Fibroblast of peridontal ligament (primary cell): ENCODE measurements at regions not wholly inside any gene's neighbourhood (a gene's known extent, or its start where the extent isn't known, plus 50 kb on each side); places are given as distances from the start of the nearest gene placed in this dataset.

ENCODE experiments used
- DNase-seq: peaks from one replicate; pipeline ENCODE4 v3.0.0-alpha.2; 2010; ENCODE audit errors: extremely low read depth

- DNase-seq, result no peak
Observed at GRCh38 chr10:3428826-3429225, 256.2 kb upstream of the PITRM1 start.

- no peak for DNase-seq
Observed at GRCh38 chr10:3427950-3428354, 255.4 kb upstream of the PITRM1 start.

- no peak for DNase-seq
Observed at GRCh38 chr10:3427347-3427746, 254.8 kb upstream of the PITRM1 start.

GRCh38 chr10:3426190-3426845, 253.7 kb upstream of the PITRM1 start:
- peak; percentile 64 for DNase-seq

GRCh38 chr10:3425716-3426115, 253.1 kb upstream of the PITRM1 start:
- no peak for DNase-seq

GRCh38 chr10:3425261-3425660, 252.7 kb upstream of the PITRM1 start:
- no peak for DNase-seq

GRCh38 chr10:3424111-3424851, 251.7 kb upstream of the PITRM1 start:
- no peak for DNase-seq

- DNase-seq, result no peak
Observed at GRCh38 chr10:3423384-3423783, 250.8 kb upstream of the PITRM1 start.

- DNase-seq, result no peak
Observed at GRCh38 chr10:3422282-3422681, 249.7 kb upstream of the PITRM1 start.

GRCh38 chr10:3421537-3422257, 249.1 kb upstream of the PITRM1 start:
- no peak for DNase-seq

GRCh38 chr10:3420527-3421469, 248.2 kb upstream of the PITRM1 start:
- no peak for DNase-seq

GRCh38 chr10:3419719-3420495, 247.3 kb upstream of the PITRM1 start:
- DNase-seq, result no peak

- no peak for DNase-seq
Observed at GRCh38 chr10:3418926-3419325, 246.3 kb upstream of the PITRM1 start.

- DNase-seq, result no peak
Observed at GRCh38 chr10:3418041-3418754, 245.6 kb upstream of the PITRM1 start.

GRCh38 chr10:3417096-3417495, 244.5 kb upstream of the PITRM1 start:
- no peak for DNase-seq

GRCh38 chr10:3415878-3416605, 243.5 kb upstream of the PITRM1 start:
- no peak for DNase-seq

GRCh38 chr10:3415038-3415736, 242.6 kb upstream of the PITRM1 start:
- no peak for DNase-seq

- DNase-seq, result no peak
Observed at GRCh38 chr10:3414667-3415023, 242.1 kb upstream of the PITRM1 start.
